ENCODE measurements at regions not wholly inside any gene's neighbourhood (a gene's known extent, or its start where the extent isn't known, plus 50 kb on each side); places are given as distances from the start of the nearest gene placed in this dataset.
"Not testable (repeated sequence)": the region's sequence is repeated elsewhere in the genome, so short reads cannot be mapped to it uniquely, and the experiment has no call there.

DNA sequence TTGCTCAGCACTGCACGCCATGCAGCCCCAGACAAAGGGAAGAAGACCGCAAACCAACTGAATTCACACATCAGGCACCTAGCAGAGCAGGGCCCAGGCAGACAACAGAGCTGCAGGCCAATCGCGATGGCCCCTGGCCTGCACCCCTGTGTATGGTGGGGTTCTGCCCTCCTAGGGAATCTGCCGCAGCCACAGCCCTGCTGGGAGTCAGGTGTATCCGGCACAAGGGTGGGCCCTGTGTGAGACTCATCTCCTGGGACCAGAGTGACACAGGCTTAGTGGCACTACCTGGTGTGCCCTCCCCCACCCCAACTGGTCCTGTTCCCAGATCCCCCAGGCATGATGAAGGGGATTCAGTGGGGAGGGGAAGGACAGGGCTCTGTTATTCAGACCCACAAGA lies 122.8 kb downstream of the ATPSCKMT start:
- no peak for DNase-seq

GRCh38 chr5:10125116-10125515 lies 124.6 kb downstream of the ATPSCKMT start:
- DNase-seq, result no peak

DNA sequence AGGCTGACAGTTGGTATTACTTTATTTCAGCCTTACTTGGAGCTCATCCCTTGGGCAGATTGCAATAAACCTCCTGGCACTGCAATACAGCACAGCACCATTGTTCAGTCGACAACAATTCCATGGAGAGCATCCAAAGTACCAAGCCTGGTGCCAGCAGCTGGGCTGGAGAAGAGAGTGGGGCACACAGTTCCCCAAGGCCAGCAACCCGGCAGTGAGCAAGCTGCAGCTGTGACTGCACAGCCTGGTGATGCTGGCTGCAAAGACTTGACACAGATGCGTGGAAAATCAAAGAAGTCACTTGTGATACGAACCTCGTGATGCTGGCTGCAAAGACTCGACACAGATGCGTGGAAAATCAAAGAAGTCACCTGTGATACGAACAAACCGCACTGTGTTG lies 125.4 kb downstream of the ATPSCKMT start:
- no peak for DNase-seq

DNA sequence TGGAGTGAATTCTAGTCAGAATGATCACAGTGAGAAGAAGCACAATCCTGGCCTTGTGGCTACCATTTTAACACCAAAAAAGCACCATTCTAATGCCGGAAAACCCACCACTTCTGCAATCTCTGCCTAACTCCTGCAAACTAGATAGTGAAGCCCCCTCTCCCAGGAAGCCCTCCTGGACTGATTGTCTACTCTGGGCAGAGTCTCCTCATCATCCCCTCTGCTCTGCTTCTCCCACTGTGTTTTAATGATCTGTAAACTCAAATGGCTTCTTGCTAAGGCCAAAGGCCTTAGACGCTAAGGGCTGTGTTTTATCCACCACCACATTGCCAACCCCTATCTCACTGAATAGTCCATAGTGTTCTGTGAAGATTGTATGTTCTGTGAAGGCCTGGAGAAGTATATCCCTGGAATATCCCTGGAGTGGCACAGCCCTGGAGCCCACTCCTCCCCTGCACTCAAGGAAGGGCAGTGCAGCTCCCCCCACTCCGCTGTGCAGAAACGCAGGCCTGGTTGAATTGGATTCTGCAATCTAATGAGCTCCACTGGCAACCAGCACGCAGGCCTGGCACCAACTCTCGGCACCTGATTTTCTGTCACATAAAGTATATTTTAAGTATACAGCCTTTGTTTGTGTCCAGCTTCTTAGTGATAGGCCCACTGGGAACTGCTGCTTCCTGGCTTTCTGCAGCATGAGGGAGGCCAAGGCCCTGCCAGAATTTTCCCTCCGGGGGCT lies 126.3 kb downstream of the ATPSCKMT start:
- DNase-seq, result no peak

GRCh38 chr5:10122076-10122726 lies 127.5 kb downstream of the ATPSCKMT start:
- no peak for DNase-seq

GRCh38 chr5:10120934-10121333 lies 128.8 kb downstream of the ATPSCKMT start:
- no peak for DNase-seq

GRCh38 chr5:10118150-10118549 lies 131.5 kb downstream of the ATPSCKMT start:
- no peak for DNase-seq

- DNase-seq, result no peak
These were observed 133.1 kb downstream of the ATPSCKMT start for GRCh38 chr5:10116594-10116993.

DNA sequence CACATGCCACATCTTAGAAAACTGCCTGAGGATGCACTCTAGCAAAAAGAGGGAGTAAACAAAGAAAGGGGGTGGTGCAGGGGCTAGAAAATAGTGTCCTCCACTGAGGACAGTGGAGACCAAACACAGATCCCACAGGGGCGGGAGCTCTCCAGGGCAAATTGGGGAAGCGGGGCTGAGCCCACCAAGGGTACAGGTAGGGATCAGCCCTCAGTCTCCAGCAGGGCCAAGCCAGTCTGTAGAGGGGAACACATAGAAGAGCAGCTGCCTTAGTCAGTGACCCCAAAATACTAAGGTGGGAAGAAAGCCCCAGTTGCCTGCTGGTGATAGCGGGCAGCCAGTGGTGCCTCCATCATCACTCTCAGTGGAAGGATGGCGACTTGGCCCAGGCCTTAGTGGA lies 134.0 kb downstream of the ATPSCKMT start:
- no peak for DNase-seq

- no peak for DNase-seq
These were observed 138.1 kb downstream of the ATPSCKMT start for GRCh38 chr5:10111571-10111970.

DNA sequence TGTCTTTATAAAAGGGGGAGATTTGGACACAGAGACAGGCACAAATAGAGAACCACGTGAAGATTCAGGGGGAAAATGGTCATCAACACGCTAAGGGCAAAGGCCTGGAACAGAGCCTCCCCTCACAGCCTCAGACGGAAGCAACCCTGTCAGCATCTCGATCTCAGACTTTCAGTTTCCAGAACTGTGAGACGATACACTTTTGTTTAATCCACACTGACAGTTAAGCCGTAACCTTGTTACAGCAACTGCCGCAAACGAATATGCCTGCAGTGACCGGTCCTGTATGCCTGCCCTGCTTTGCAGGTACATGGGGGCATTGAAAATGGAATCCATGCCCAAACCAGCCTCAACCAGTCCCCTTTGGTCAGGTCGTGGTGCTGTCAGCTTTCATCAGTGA lies 139.5 kb downstream of the ATPSCKMT start:
- no peak for DNase-seq

DNA sequence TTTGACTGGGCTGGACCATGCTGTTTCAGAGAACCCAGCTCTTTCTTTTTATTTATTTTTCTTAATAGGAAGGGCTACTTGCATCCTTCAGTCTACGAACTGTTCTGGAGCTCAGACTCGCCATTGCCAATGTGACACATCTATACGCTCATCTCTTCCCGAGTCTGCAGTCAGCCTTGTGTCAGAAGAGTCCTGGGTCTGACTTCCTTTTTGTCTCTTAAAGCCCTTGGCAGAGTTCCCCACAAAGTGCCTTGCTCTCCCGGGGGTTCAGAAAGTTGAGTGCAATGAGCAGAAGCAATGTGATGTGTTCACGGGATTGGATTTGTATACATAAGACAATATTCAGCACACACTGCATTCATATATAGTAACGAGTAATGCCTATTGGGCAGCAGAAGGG lies 140.4 kb downstream of the ATPSCKMT start:
- no peak for DNase-seq

GRCh38 chr5:10106806-10107205 lies 142.9 kb downstream of the ATPSCKMT start:
- no peak for DNase-seq

DNA sequence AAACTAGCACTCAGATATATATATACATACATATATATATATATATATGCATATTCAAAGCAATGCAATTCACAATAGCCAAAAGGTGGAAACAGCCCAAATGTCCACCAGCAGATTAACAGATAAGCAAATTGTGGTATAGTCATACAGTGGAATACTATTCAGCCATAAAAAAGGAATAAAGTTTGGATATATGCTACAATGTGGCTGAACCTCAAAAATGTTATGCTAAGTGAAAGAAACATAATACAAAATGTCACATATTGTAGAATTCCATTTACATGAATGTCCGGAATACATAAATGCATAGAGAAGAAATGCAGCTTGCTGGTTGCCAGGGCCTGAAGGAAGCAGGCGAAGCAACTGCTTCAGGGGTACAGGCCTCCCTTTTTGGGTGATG lies 143.4 kb downstream of the ATPSCKMT start:
- DNase-seq, result no peak

DNA sequence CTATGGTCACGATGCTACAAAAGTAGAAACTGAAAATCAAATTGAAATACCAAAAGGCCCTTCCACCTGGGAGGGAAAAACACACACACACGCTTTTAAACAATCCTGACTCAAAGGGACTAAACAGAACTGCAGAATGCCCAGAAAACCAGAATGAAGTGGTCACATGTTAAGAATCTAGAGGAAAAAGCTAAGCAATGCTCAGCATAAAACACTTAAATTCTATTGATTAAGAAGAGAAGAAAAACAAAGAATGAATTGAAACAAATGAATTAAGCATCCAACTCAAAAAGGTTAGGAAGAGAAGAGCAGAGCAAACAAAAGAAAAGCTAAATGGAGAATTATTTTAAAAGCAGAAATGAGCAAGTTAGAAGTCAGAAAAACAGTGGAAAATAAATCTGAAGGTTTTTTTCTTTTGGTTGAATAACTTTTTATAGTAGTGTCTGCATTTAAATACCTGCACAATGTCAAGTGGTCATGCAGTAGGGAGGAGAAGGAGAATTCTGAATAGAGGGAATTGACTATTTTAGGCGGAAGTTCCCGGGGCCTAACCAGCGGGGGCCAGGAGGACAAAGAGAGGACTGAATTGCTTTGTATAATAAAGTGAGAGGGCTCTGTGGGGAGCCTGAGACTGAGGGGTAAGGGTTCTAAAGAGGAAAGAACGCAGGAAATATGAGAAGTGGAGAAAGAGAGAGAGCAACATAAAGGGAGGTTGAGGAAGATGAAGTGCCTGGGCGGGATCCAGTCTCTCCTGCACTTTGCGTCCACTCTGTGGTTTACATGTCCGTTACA lies 146.8 kb downstream of the ATPSCKMT start:
- no peak for DNase-seq

- DNase-seq, result not testable (repeated sequence)
These were observed 147.5 kb downstream of the ATPSCKMT start for GRCh38 chr5:10102235-10102634.

DNA sequence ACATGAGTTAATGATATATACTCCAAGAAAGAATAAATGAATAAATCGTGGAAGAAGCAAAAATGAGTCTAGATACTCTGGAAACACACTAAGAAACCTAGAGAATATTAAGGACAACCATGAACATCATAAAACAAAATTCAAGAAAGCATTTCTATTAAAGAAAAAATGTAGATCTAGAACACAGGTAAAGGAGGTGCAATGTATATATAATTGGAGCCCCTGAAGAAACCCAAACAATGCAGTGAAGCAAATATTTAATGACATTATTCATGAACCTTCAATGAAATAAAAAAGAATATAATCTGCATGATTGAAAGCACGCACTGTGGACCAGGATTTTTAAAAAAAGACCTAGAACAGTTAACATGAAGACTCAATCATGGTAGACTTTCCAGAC lies 150.1 kb downstream of the ATPSCKMT start:
- no peak for DNase-seq

GRCh38 chr5:10091701-10092100 lies 158.0 kb downstream of the ATPSCKMT start:
- DNase-seq, result no peak

GRCh38 chr5:10090074-10090473 lies 159.6 kb downstream of the ATPSCKMT start:
- DNase-seq, result no peak

DNA sequence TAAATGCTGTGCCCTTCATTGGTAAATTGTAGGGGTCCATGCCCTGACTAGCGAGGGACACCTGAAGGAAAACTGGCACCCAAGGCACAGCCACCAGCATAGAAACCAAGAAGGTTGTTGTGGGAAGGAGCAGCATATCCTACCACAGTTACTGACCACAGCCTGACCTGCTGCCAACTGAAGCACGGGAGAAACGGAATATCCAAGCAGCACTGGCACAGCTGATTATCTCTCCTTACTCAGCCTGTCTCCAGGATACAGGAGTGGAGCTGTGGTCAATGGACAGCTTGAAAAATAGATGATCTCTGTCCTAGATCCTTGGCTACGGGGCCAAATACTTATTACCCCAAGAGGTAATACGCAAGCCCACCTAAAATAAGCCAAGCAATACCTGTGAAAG lies 164.5 kb downstream of the ATPSCKMT start:
- no peak for DNase-seq

DNA sequence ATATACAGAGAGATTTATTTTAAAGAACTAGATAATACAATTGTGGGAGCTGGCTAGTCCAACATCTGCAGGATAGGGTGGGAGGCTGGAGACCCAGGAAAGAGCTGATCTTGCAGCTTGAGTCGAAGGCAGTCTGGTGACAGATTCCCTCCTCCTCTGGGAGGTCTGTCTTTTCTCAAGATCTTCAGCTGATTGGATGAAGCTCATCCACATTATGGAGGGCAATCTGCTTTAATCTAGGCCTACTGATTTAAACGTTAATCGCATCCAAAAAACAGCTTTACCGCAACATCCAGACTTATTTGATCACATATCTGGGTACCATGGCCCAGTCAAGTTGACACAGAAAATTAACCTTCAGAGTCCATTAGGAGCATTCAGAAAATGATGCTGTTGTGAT lies 168.1 kb downstream of the ATPSCKMT start:
- no peak for DNase-seq

- no peak for DNase-seq
These were observed 171.7 kb downstream of the ATPSCKMT start for GRCh38 chr5:10077791-10078545.
